Choroid plexus epithelial cell (primary cell): ENCODE measurements at regions not wholly inside any gene's neighbourhood (a gene's known extent, or its start where the extent isn't known, plus 50 kb on each side); places are given as distances from the start of the nearest gene placed in this dataset.
A peak's percentile ranks its signal among the peaks of the same experiment; 100 is the strongest.

Experiments used
- DNase-seq: peaks from one replicate; pipeline ENCODE4 v3.0.0-alpha.2; 2010; ENCODE audit warnings: low read depth
- H3K4me3 ChIP-seq: 2 replicates; pipeline ENCODE4 v1.5.1; 2011; ENCODE audit warnings: low read depth, mild to moderate bottlenecking, control low read depth, low read length, moderate library complexity
- TF ChIP-seq, protein P1 (sequence below): conservative IDR thresholded peaks from 2 replicates; pipeline ENCODE4 v1.5.1; 2011; ENCODE audit warnings: low read depth, mild to moderate bottlenecking, control low read depth, inconsistent platforms, low read length, moderate library complexity

DNA sequence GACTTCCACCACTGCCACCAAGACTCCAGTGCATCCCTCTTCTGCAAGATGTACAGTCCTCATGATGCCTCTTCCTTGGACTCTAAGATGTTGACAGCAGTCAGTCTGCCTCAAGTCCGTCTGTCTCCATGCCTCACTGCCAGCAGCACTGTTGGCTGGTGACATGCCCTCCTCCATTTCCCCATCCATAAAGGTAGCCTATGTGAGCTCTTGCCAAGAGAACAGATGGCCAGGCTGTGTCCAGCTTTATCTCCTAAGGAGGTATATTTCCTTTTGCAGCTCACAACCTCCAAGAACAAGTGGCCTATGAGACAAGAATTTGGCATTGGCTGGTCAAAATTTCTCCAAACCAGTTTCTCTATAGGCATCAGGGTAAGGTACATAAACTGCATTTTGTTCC lies 149.3 kb upstream of the HNRNPA3 start:
- H3K4me3 ChIP-seq, result no peak overlapping the region
- TF ChIP-seq, protein P1, sequence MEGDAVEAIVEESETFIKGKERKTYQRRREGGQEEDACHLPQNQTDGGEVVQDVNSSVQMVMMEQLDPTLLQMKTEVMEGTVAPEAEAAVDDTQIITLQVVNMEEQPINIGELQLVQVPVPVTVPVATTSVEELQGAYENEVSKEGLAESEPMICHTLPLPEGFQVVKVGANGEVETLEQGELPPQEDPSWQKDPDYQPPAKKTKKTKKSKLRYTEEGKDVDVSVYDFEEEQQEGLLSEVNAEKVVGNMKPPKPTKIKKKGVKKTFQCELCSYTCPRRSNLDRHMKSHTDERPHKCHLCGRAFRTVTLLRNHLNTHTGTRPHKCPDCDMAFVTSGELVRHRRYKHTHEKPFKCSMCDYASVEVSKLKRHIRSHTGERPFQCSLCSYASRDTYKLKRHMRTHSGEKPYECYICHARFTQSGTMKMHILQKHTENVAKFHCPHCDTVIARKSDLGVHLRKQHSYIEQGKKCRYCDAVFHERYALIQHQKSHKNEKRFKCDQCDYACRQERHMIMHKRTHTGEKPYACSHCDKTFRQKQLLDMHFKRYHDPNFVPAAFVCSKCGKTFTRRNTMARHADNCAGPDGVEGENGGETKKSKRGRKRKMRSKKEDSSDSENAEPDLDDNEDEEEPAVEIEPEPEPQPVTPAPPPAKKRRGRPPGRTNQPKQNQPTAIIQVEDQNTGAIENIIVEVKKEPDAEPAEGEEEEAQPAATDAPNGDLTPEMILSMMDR, result no peak
- DNase-seq, result no peak

- DNase-seq, result no peak
- TF ChIP-seq, protein P1, result no peak
These were observed 148.2 kb upstream of the HNRNPA3 start for GRCh38 chr2:177064422-177064821.

DNA sequence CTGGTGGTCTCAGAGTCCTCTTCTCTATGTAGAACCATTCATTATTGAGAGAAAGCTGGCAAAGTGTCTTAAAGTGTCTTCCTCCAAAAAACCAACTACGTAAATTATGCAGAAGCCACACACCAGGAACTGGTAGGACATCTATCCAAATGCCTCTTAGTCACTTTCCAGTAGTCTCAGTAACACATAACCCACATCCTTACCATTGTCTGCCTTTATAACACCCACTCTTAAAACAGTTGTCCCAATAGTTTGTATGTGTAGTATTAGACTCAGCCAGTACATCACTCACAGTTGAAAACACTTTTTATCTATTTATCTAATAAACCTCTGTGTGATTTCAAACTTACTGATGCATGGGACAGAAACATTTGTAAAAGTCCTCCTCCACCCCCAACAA lies 143.6 kb upstream of the HNRNPA3 start:
- H3K4me3 ChIP-seq, result no peak overlapping the region
- TF ChIP-seq, protein P1, result no peak
- DNase-seq, result no peak

More at GRCh38 chr2:177064422-177064821, 148.2 kb upstream of the HNRNPA3 start:
- no peak overlapping the region for H3K4me3 ChIP-seq

GRCh38 chr2:177072090-177072489 lies 140.5 kb upstream of the HNRNPA3 start:
- TF ChIP-seq, protein P1, result no peak
- no peak overlapping the region for H3K4me3 ChIP-seq
- peak; percentile 12 for DNase-seq

DNA sequence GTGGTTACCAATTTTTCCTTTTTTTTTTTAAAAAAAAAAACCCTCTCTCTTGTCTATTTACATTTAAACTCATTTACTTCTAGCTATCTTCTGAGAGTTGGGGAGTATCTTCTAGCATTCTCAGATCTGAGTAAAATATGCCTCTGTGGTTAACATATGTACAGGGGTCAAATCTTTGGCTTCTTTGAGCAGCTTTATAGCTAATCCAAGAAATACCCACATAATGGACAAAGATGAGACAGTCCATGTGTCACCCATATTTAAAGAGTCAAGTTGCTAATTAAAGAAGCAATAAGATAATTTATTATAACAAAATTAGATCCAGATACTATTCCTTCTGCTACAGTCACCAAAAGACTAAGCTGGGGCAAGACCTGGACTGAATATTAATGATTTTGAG lies 139.0 kb upstream of the HNRNPA3 start:
- H3K4me3 ChIP-seq, result no peak overlapping the region
- TF ChIP-seq, protein P1, result no peak
- no peak for DNase-seq

DNA sequence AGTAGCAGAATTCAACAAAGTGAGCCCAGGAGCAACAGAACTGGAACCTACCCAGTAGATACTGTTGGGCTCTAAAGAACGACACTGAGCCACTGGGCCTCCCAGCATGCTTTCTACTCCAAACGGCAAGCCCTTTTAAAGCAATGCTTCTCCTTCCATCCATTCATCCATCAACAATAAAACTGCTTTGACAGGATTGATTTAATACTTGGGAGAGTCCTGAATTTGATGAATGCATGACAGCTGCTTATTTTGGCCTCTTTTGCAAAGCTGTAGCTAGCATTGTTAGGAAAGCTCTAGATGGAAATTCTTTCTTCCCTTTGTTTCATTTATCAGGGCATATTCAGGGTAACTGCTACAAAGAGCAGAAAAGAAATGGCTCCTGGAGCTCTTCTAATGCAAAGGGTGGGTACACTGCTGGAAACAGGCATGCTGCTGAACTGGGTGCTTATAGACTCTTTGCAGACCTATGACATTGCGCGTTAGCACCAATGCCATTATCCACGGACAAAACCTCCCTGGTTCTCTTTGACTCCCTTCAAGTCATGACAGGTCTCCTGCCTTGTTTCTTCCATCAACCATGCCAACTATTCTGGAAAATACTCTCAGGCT lies 138.4 kb upstream of the HNRNPA3 start:
- H3K4me3 ChIP-seq, result no peak overlapping the region
- TF ChIP-seq, protein P1, result no peak
- DNase-seq, result no peak

DNA sequence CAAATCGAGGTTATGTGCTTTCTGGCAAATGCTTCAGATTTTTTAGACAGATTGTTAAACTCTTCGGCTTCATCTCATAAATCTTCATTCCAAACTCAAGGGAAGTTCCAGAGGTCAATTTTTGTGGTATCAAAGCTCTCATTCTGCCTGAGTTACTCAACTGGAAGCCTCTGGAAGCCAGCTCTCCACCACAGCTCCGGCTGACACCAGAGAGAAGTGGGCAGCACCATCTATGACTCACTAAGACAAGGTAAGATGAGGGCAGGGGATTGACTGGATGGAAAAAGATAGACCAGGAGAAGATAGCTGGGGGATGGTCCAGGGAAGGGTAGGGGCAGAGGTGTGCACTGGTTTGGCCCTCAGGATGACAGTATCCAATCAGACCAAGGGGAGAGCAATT lies 137.3 kb upstream of the HNRNPA3 start:
- DNase-seq, result no peak
- no peak overlapping the region for H3K4me3 ChIP-seq
- TF ChIP-seq, protein P1, result no peak
